SH-SY5Y (cell line): ENCODE measurements at regions not wholly inside any gene's neighbourhood (a gene's known extent, or its start where the extent isn't known, plus 50 kb on each side); places are given as distances from the start of the nearest gene placed in this dataset.

Source experiments
- GATA2 ChIP-seq: IDR thresholded peaks from 2 replicates; pipeline ENCODE4 v1.6.1; 2011; ENCODE audit warnings: mild to moderate bottlenecking, low read depth, low read length
- GATA3 ChIP-seq: IDR thresholded peaks from 2 replicates; pipeline ENCODE4 v1.6.1; 2011; ENCODE audit warnings: low read depth, mild to moderate bottlenecking, low read length, moderate library complexity

DNA sequence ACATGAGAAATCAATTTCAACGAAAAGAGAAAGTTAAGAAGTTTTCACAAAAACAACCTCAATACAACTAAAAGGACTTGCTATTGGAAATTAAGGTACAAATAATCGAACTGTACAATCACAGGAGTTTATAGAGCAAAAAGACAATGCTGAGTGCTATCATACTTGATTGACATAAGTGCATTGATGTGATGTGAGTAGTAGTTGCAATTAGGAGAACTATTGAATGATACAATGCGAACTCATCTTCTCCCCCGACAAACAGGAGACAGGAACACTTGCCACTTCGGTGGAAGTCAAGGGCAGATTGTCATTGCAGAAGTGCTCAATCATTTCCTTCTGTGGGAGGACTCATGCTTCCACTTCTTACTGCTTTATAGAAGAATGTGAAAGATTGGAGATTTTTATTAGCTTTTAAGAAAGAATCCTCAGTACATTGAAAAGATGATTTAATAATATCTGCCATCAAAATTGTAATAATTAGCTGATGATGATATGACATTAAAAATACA, 276.6 kb upstream of the MPDZ start:
- no peak for TF ChIP-seq GATA3
- no peak for TF ChIP-seq GATA2
